ENCODE measurements at regions not wholly inside any gene's neighbourhood (a gene's known extent, or its start where the extent isn't known, plus 50 kb on each side); places are given as distances from the start of the nearest gene placed in this dataset.
"Not testable (repeated sequence)": the region's sequence is repeated elsewhere in the genome, so short reads cannot be mapped to it uniquely, and the experiment has no call there.

GRCh38 chr12:115799610-115800009 is 477.9 kb downstream of the MED13L start:
- Histone ChIP-seq H2AFZ (ENCODE audit: low read length) (no peak overlapping the region), H3K79me2 (ENCODE audit: low read length) (no peaks in the 10 kb centered on the region)

DNA sequence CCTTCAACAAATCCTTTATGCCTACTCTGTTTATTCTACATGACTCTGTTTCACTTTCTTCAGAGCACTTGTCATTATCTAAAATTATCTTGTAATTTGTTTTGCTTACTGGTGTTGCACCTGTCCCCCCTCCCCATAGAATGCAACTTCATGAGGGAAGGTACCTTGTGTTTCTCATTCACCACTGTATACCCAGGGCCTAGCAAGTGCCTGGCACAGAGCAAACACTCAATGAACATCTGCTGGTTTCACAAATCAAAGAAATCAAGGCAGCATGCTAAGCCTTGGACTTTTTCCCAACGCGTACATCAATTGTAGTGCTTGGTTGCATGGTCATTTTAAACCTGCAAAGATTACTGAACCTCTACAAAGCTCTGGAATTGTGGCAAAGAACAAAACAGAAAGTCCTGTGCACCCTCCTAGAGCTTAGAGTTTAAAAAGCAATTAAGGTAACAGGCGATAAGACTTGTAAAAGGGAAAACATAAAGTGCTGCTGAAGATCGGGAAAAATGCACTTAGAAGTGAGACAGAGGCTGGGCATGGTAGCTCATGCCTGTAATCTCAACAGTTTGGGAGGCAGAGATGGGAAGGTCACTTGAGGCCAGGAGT is 479.1 kb downstream of the MED13L start:
- Histone ChIP-seq H3K9me2 (replicated peaks; ENCODE audit: insufficient read depth, low read length) (no peaks in the 10 kb centered on the region), H3K79me2 (ENCODE audit: low read length) (no peaks in the 10 kb centered on the region), H3K9me3 (ENCODE audit: low read length) (no peaks in the 10 kb centered on the region), H4K20me1 (ENCODE audit: insufficient read depth, low read depth, low read length) (no peaks in the 10 kb centered on the region), H3K9ac (ENCODE audit: low read length) (no peak overlapping the region), H3K4me1 (ENCODE audit: low read length) (no peaks in the 10 kb centered on the region), H3K27me3 (ENCODE audit: low read length) (no peaks in the 10 kb centered on the region), H3K4me3 (ENCODE audit: low read length) (no peak overlapping the region), H2AFZ (ENCODE audit: low read length) (no peak overlapping the region), H3K36me3 (ENCODE audit: insufficient read depth, low read length) (no peaks in the 10 kb centered on the region), H3K27ac (ENCODE audit: low read length) (no peak overlapping the region), H3K4me2 (ENCODE audit: low read depth, low read length, poor library complexity, severe bottlenecking) (no peak overlapping the region)
- no peak for DNase-seq

More at GRCh38 chr12:115799610-115800009, 477.9 kb downstream of the MED13L start:
- no peak overlapping the region for H3K4me3 ChIP-seq (ENCODE audit: low read length)
- no peaks in the 10 kb centered on the region for H3K27me3 ChIP-seq (ENCODE audit: low read length)
- H3K9me3 ChIP-seq (ENCODE audit: low read length), result no peaks in the 10 kb centered on the region
- no peak overlapping the region for H3K4me2 ChIP-seq (ENCODE audit: low read depth, low read length, poor library complexity, severe bottlenecking)
- no peak for DNase-seq
- no peaks in the 10 kb centered on the region for H4K20me1 ChIP-seq (ENCODE audit: insufficient read depth, low read depth, low read length)
- H3K9me2 ChIP-seq (replicated peaks; ENCODE audit: insufficient read depth, low read length), result no peaks in the 10 kb centered on the region
- no peaks in the 10 kb centered on the region for H3K4me1 ChIP-seq (ENCODE audit: low read length)
- no peak overlapping the region for H3K27ac ChIP-seq (ENCODE audit: low read length)
- H3K9ac ChIP-seq (ENCODE audit: low read length), result no peak overlapping the region
- H3K36me3 ChIP-seq (ENCODE audit: insufficient read depth, low read length), result no peaks in the 10 kb centered on the region

GRCh38 chr12:115794659-115795081 is 482.8 kb downstream of the MED13L start:
- no peaks in the 10 kb centered on the region for H3K36me3 ChIP-seq (ENCODE audit: insufficient read depth, low read length)
- H3K9me3 ChIP-seq (ENCODE audit: low read length), result no peaks in the 10 kb centered on the region
- no peak for DNase-seq
- H4K20me1 ChIP-seq (ENCODE audit: insufficient read depth, low read depth, low read length), result no peaks in the 10 kb centered on the region
- H2AFZ ChIP-seq (ENCODE audit: low read length), result no peak overlapping the region
- H3K4me3 ChIP-seq (ENCODE audit: low read length), result no peak overlapping the region
- H3K27me3 ChIP-seq (ENCODE audit: low read length), result no peaks in the 10 kb centered on the region
- no peak overlapping the region for H3K9ac ChIP-seq (ENCODE audit: low read length)
- no peak overlapping the region for H3K27ac ChIP-seq (ENCODE audit: low read length)
- H3K4me1 ChIP-seq (ENCODE audit: low read length), result no peaks in the 10 kb centered on the region
- no peaks in the 10 kb centered on the region for H3K79me2 ChIP-seq (ENCODE audit: low read length)
- no peak overlapping the region for H3K4me2 ChIP-seq (ENCODE audit: low read depth, low read length, poor library complexity, severe bottlenecking)
- no peaks in the 10 kb centered on the region for H3K9me2 ChIP-seq (replicated peaks; ENCODE audit: insufficient read depth, low read length)

GRCh38 chr12:115791331-115791730 is 486.2 kb downstream of the MED13L start:
- Histone ChIP-seq H3K4me1 (ENCODE audit: low read length) (no peaks in the 10 kb centered on the region), H3K9me2 (replicated peaks; ENCODE audit: insufficient read depth, low read length) (no peaks in the 10 kb centered on the region), H3K4me3 (ENCODE audit: low read length) (no peak overlapping the region), H3K9ac (ENCODE audit: low read length) (no peak overlapping the region), H3K79me2 (ENCODE audit: low read length) (no peaks in the 10 kb centered on the region), H3K4me2 (ENCODE audit: low read depth, low read length, poor library complexity, severe bottlenecking) (no peak overlapping the region), H3K36me3 (ENCODE audit: insufficient read depth, low read length) (no peaks in the 10 kb centered on the region), H3K27me3 (ENCODE audit: low read length) (no peaks in the 10 kb centered on the region), H4K20me1 (ENCODE audit: insufficient read depth, low read depth, low read length) (no peaks in the 10 kb centered on the region), H2AFZ (ENCODE audit: low read length) (no peak overlapping the region), H3K27ac (ENCODE audit: low read length) (no peak overlapping the region), H3K9me3 (ENCODE audit: low read length) (no peaks in the 10 kb centered on the region)
- DNase-seq, result no peak

- Histone ChIP-seq H3K27ac (ENCODE audit: low read length) (no peak overlapping the region), H4K20me1 (ENCODE audit: insufficient read depth, low read depth, low read length) (no peaks in the 10 kb centered on the region), H3K9ac (ENCODE audit: low read length) (no peak overlapping the region), H3K36me3 (ENCODE audit: insufficient read depth, low read length) (no peaks in the 10 kb centered on the region), H3K9me2 (replicated peaks; ENCODE audit: insufficient read depth, low read length) (no peaks in the 10 kb centered on the region), H3K4me3 (ENCODE audit: low read length) (no peak overlapping the region), H3K4me1 (ENCODE audit: low read length) (no peaks in the 10 kb centered on the region), H3K27me3 (ENCODE audit: low read length) (no peaks in the 10 kb centered on the region), H3K9me3 (ENCODE audit: low read length) (no peaks in the 10 kb centered on the region), H2AFZ (ENCODE audit: low read length) (no peak overlapping the region), H3K4me2 (ENCODE audit: low read depth, low read length, poor library complexity, severe bottlenecking) (no peak overlapping the region), H3K79me2 (ENCODE audit: low read length) (no peaks in the 10 kb centered on the region)
- DNase-seq, result no peak
Observed at GRCh38 chr12:115790526-115790925, 487.0 kb downstream of the MED13L start.

DNA sequence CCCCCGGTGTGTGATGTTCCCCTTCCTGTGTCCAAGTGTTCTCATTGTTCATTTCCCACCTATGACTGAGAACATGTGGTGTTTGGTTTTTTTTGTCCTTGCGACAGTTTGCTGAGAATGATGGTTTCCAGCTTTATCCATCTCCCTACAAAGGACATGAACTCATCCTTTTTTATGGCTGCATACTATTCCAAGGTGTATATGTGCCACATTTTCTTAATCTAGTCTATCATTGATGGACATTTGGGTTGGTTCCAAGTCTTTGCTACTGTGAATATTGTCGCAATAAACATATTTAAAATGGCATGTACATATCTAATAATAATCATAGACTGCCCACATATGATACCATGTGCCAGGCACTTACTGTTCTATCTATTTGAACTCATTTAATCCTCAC is 491.0 kb downstream of the MED13L start:
- not testable (repeated sequence) for H3K9me3 ChIP-seq (ENCODE audit: low read length); H3K27ac ChIP-seq (ENCODE audit: low read length); H3K4me2 ChIP-seq (ENCODE audit: low read depth, low read length, poor library complexity, severe bottlenecking); H3K9ac ChIP-seq (ENCODE audit: low read length); H4K20me1 ChIP-seq (ENCODE audit: insufficient read depth, low read depth, low read length); H3K9me2 ChIP-seq (replicated peaks; ENCODE audit: insufficient read depth, low read length); H3K4me1 ChIP-seq (ENCODE audit: low read length); H3K79me2 ChIP-seq (ENCODE audit: low read length); DNase-seq; H3K36me3 ChIP-seq (ENCODE audit: insufficient read depth, low read length); H3K27me3 ChIP-seq (ENCODE audit: low read length); H3K4me3 ChIP-seq (ENCODE audit: low read length); H2AFZ ChIP-seq (ENCODE audit: low read length)

- Histone ChIP-seq H2AFZ (ENCODE audit: low read length) (no peak overlapping the region), H3K9me3 (ENCODE audit: low read length) (no peaks in the 10 kb centered on the region), H3K9ac (ENCODE audit: low read length) (no peak overlapping the region), H3K4me2 (ENCODE audit: low read depth, low read length, poor library complexity, severe bottlenecking) (no peak overlapping the region), H3K27me3 (ENCODE audit: low read length) (no peaks in the 10 kb centered on the region), H4K20me1 (ENCODE audit: insufficient read depth, low read depth, low read length) (no peaks in the 10 kb centered on the region), H3K27ac (ENCODE audit: low read length) (no peak overlapping the region), H3K9me2 (replicated peaks; ENCODE audit: insufficient read depth, low read length) (no peaks in the 10 kb centered on the region), H3K36me3 (ENCODE audit: insufficient read depth, low read length) (no peaks in the 10 kb centered on the region), H3K4me1 (ENCODE audit: low read length) (no peaks in the 10 kb centered on the region), H3K79me2 (ENCODE audit: low read length) (no peaks in the 10 kb centered on the region), H3K4me3 (ENCODE audit: low read length) (no peak overlapping the region)
- no peak for DNase-seq
Observed at GRCh38 chr12:115785548-115785947, 491.9 kb downstream of the MED13L start.

GRCh38 chr12:115776399-115776798 is 501.1 kb downstream of the MED13L start:
- Histone ChIP-seq H3K4me3 (ENCODE audit: low read length) (no peak overlapping the region), H3K36me3 (ENCODE audit: insufficient read depth, low read length) (no peaks in the 10 kb centered on the region), H3K9me2 (replicated peaks; ENCODE audit: insufficient read depth, low read length) (no peaks in the 10 kb centered on the region), H4K20me1 (ENCODE audit: insufficient read depth, low read depth, low read length) (no peaks in the 10 kb centered on the region), H2AFZ (ENCODE audit: low read length) (no peak overlapping the region), H3K4me2 (ENCODE audit: low read depth, low read length, poor library complexity, severe bottlenecking) (no peak overlapping the region), H3K79me2 (ENCODE audit: low read length) (no peaks in the 10 kb centered on the region), H3K9me3 (ENCODE audit: low read length) (no peaks in the 10 kb centered on the region), H3K9ac (ENCODE audit: low read length) (no peak overlapping the region), H3K27ac (ENCODE audit: low read length) (no peak overlapping the region), H3K4me1 (ENCODE audit: low read length) (no peaks in the 10 kb centered on the region), H3K27me3 (ENCODE audit: low read length) (no peaks in the 10 kb centered on the region)
- no peak for DNase-seq

Data from Karpas-422 (cell line).